Thoracic aorta (tissue), 2 donors: ENCODE measurements at regions not wholly inside any gene's neighbourhood (a gene's known extent, or its start where the extent isn't known, plus 50 kb on each side); places are given as distances from the start of the nearest gene placed in this dataset.

Experiments
- ATAC-seq: fragments of 150-250 bp; one replicate; pipeline ENCODE4 v1.8.0; 2017; ENCODE audit warnings: low read depth; ENCODE audit not compliant: insufficient number of reproducible peaks, low FRiP score
- DNase-seq: peaks from one replicate; pipeline ENCODE4 v3.0.0-alpha.2; 2020; ENCODE audit warnings: low spot score
- H3K27ac ChIP-seq, 2 donors: fragments of 200-600 bp; sonication (generic); 1 replicate in 1 of 2; 2 replicates in 1 of 2; pipeline ENCODE4 v1.5.1; 2016; ENCODE audit warnings: mild to moderate bottlenecking in 2 of 2, moderate library complexity in 2 of 2
- H3K27me3 ChIP-seq: fragments of 200-600 bp; sonication (generic); replicated peaks from 2 replicates; pipeline ENCODE4 v1.6.0; 2016; ENCODE audit warnings: mild to moderate bottlenecking; ENCODE audit not compliant: insufficient read depth
- H3K36me3 ChIP-seq: fragments of 200-600 bp; sonication (generic); one replicate; pipeline ENCODE4 v1.5.1; 2016
- H3K4me1 ChIP-seq, 2 donors: fragments of 200-600 bp; sonication (generic); 1 replicate in 1 of 2; 2 replicates in 1 of 2; pipeline versions ENCODE4 v1.5.1 to v1.6.0; 2016; ENCODE audit warnings: low read depth in 2 of 2, mild to moderate bottlenecking in 1 of 2; ENCODE audit not compliant: control insufficient read depth in 1 of 2
- H3K4me3 ChIP-seq: fragments of 200-600 bp; sonication (generic); 2 replicates; pipeline ENCODE4 v1.5.1; 2016; ENCODE audit warnings: mild to moderate bottlenecking
- H3K9me3 ChIP-seq: fragments of 200-600 bp; sonication (generic); 2 replicates; pipeline ENCODE4 v1.5.1; 2016
- TF ChIP-seq, protein P1 (sequence below): fragments of 200-600 bp; sonication (generic); IDR thresholded peaks from one replicate; pipeline ENCODE4 v1.5.1; 2019; ENCODE audit warnings: antibody characterized with exemption

DNA sequence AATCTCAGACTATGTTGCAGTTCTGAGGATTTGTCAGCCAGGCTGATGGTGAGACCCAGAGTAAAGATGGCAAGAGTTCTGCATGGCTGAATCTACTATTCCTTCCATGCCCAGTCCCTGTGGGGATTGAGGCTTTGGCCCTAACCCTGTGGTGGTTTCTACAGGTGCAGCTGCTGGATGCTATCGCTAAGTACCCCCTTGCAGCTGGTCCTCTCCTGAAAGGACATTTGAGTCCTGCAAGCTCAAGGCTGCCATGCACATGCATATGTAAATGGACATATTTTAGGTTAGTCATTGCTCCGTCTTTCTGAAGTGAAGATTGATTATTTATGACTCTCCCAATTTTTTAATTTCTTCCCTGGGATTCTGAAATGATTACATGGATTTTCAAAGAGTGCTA is 1122.2 kb upstream of the CELF2 start:
- ATAC-seq, result no peak
- TF ChIP-seq, protein P1, sequence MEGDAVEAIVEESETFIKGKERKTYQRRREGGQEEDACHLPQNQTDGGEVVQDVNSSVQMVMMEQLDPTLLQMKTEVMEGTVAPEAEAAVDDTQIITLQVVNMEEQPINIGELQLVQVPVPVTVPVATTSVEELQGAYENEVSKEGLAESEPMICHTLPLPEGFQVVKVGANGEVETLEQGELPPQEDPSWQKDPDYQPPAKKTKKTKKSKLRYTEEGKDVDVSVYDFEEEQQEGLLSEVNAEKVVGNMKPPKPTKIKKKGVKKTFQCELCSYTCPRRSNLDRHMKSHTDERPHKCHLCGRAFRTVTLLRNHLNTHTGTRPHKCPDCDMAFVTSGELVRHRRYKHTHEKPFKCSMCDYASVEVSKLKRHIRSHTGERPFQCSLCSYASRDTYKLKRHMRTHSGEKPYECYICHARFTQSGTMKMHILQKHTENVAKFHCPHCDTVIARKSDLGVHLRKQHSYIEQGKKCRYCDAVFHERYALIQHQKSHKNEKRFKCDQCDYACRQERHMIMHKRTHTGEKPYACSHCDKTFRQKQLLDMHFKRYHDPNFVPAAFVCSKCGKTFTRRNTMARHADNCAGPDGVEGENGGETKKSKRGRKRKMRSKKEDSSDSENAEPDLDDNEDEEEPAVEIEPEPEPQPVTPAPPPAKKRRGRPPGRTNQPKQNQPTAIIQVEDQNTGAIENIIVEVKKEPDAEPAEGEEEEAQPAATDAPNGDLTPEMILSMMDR, result no peak

DNA sequence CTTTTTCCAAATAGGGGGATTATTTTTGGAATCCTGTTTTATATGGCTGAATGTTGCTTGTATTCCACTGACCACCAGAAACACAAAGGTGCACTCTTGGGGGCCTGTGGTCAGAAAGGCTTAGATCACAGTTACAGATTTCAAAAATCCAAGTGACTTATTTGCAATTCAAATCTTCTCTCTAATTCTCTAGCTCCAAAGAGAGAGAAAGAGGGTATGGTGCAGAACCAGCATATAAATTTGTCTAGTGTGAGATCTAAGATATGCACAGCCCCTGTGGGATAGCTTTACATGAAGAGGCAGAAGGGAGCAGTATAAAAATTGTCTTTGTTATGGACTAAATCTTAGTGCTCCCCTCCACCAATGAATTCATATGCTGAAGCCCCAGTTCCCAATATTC is 1121.7 kb upstream of the CELF2 start:
- Histone ChIP-seq H3K27ac (no peak overlapping the region), H3K9me3 (no peaks in the 10 kb centered on the region), H3K36me3 (no peaks in the 10 kb centered on the region), H3K4me1 (no peaks in the 10 kb centered on the region), H3K27me3 (no peaks in the 10 kb centered on the region), H3K4me3 (no peak overlapping the region)
- DNase-seq (no peak), ATAC-seq (no peak)
- TF ChIP-seq, protein P1, result no peak

More for the DNA sequence above, 1122.2 kb upstream of the CELF2 start:
- no peak for DNase-seq
- Histone ChIP-seq H3K4me3 (no peak overlapping the region), H3K36me3 (no peaks in the 10 kb centered on the region), H3K27ac (no peak overlapping the region), H3K27me3 (no peaks in the 10 kb centered on the region), H3K9me3 (no peaks in the 10 kb centered on the region), H3K4me1 (no peaks in the 10 kb centered on the region)

DNA sequence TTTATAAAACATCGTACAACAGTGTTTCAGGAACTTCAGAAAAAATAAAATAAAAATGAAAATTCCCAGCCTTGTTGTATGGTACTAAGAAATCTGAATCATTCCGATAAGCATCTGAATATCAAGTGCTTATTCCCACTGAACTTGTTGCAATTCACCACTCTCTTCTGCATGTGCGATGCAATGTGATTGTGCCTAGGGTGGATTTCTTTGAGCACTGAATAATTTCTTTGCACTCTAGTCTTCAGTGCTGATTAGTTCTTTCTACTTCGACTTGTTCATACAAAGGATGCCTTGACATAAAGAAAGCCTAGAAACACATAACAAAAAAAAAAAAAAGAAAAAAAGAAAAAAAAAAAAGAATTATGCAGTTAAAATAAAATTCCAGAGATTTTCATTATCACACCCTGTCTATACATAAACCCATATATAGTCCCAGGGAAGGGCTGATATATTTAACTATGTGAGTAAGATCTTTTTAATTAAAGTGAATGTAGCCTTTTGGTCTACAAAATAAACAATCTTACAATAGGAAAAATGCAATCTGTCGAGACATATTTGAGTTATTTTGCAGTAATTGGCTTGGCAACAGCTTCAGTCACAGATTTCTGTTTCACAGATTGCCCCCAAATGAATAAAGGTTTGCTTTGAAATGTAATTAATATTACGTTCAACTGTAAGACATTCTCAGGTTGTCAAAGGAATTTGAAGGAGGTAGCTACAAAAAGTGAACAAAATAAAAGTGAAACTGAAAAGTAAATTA is 1118.9 kb upstream of the CELF2 start:
- Histone ChIP-seq H3K27ac (no peak overlapping the region), H3K4me3 (no peak overlapping the region), H3K36me3 (no peaks in the 10 kb centered on the region), H3K27me3 (no peaks in the 10 kb centered on the region), H3K9me3 (no peaks in the 10 kb centered on the region), H3K4me1 (no peaks in the 10 kb centered on the region)
- ATAC-seq, result no peak
- TF ChIP-seq, protein P1, result no peak
- no peak for DNase-seq

DNA sequence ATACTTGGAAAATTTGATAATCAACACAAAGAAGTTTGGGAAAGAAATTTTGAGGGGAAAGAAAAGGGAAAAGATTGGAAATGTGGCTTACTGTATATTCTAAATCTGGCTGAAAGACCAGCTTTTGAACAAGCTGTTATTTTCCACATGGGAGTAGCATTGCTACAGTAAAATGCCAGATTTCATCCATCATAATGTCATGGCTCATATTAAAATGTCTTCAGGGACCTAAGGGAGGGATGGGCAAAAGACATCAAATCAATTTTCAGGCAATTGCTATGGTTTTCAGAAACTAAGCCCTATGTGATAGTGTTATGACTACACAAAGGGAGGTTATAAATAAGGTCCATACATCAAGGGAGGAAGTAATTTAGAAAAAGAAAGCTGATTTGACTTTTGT is 1116.9 kb upstream of the CELF2 start:
- no peak overlapping the region for H3K4me3 ChIP-seq
- H3K4me1 ChIP-seq, result no peaks in the 10 kb centered on the region
- TF ChIP-seq, protein P1, result no peak
- ATAC-seq (no peak), DNase-seq (no peak)
- no peaks in the 10 kb centered on the region for H3K27me3 ChIP-seq
- no peaks in the 10 kb centered on the region for H3K9me3 ChIP-seq
- H3K27ac ChIP-seq, result no peak overlapping the region
- H3K36me3 ChIP-seq, result no peaks in the 10 kb centered on the region

DNA sequence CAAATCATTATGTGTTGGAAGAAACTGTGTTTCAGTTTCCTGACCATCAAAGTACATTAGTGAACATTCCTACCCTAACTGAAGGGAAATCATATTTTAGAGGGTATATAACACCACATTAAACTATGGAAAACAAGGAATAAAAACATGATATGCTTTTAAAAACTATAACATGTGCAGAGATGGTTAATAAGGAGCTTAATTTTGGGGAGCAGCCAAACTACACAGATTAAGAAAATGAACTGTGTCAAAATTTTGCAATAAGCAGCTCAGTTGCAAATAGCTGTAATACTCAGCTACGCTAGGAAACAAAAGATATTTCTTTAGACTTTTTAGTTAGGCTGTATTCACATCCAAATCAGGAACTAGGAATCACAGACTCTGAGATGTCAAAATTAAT is 1115.7 kb upstream of the CELF2 start:
- H3K4me1 ChIP-seq, result no peaks in the 10 kb centered on the region
- no peaks in the 10 kb centered on the region for H3K36me3 ChIP-seq
- no peak overlapping the region for H3K27ac ChIP-seq
- no peaks in the 10 kb centered on the region for H3K27me3 ChIP-seq
- ATAC-seq (no peak), DNase-seq (no peak)
- no peaks in the 10 kb centered on the region for H3K9me3 ChIP-seq
- H3K4me3 ChIP-seq, result no peak overlapping the region
- TF ChIP-seq, protein P1, result no peak
